ENCODE measurements at regions not wholly inside any gene's neighbourhood (a gene's known extent, or its start where the extent isn't known, plus 50 kb on each side); places are given as distances from the start of the nearest gene placed in this dataset.

- TF ChIP-seq, protein P1, sequence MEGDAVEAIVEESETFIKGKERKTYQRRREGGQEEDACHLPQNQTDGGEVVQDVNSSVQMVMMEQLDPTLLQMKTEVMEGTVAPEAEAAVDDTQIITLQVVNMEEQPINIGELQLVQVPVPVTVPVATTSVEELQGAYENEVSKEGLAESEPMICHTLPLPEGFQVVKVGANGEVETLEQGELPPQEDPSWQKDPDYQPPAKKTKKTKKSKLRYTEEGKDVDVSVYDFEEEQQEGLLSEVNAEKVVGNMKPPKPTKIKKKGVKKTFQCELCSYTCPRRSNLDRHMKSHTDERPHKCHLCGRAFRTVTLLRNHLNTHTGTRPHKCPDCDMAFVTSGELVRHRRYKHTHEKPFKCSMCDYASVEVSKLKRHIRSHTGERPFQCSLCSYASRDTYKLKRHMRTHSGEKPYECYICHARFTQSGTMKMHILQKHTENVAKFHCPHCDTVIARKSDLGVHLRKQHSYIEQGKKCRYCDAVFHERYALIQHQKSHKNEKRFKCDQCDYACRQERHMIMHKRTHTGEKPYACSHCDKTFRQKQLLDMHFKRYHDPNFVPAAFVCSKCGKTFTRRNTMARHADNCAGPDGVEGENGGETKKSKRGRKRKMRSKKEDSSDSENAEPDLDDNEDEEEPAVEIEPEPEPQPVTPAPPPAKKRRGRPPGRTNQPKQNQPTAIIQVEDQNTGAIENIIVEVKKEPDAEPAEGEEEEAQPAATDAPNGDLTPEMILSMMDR (IDR thresholded peaks at IDR 0.05) = no peak
- TF ChIP-seq EP300 (IDR thresholded peaks at IDR 0.05) = no peak
Observed at GRCh38 chr15:26355472-26356074, 417.3 kb downstream of the GABRB3 start.
